ENCODE measurements at regions not wholly inside any gene's neighbourhood (a gene's known extent, or its start where the extent isn't known, plus 50 kb on each side); places are given as distances from the start of the nearest gene placed in this dataset.
A peak's percentile ranks its signal among the peaks of the same experiment; 100 is the strongest.

DNA sequence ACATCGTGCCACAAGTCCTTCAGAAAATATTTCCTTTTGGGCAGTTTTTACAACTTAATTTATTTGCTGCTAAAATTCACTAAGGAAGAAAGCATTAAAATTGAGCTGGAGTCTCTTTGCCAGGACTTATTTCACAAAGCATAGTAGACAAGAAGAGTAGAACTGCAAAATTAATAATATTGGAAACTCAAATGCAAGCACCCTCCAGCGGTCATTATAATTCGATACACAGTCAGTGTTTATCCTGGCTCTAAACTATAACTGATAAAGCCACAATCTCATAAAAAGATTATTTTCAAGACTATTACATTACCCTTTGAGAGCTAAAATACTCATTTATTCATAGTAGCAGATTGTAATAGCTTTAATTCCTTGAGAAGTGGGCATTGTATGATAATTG lies 655.4 kb downstream of the RWDD3 start:
- TF ChIP-seq CTCF (conservative IDR thresholded peaks at IDR 0.05; ENCODE audit: low read length): no peak
- TF ChIP-seq EZH2phosphoT487 (IDR thresholded peaks at IDR 0.05; ENCODE audit: borderline replicate concordance): no peak
- H3K79me2 ChIP-seq (ENCODE audit: insufficient read depth, low read length): no peaks in the 10 kb centered on the region
- H4K20me1 ChIP-seq (ENCODE audit: insufficient read depth, low read length, poor library complexity, severe bottlenecking): no peaks in the 10 kb centered on the region
- no peak overlapping the region for H3K4me3 ChIP-seq (ENCODE audit: low read length, poor library complexity, severe bottlenecking)
- peak overlapping the region; percentile 1; the same call in 1 of the 2 replicates for H2AFZ ChIP-seq (ENCODE audit: low read length)
- H3K9me2 ChIP-seq (replicated peaks; ENCODE audit: low read depth, low read length): no peaks in the 10 kb centered on the region
- no peaks in the 10 kb centered on the region for H3K4me1 ChIP-seq (ENCODE audit: insufficient read depth, low read length, poor library complexity, severe bottlenecking)
- H3K36me3 ChIP-seq (ENCODE audit: insufficient read depth, low read length): no peaks in the 10 kb centered on the region
- no peak overlapping the region for H3K9ac ChIP-seq (ENCODE audit: low read depth, low read length, poor library complexity, severe bottlenecking)
- H3K4me2 ChIP-seq (ENCODE audit: low read depth, low read length, poor library complexity, severe bottlenecking): peak overlapping the region; percentile 4
- no peaks in the 10 kb centered on the region for H3F3A ChIP-seq (ENCODE audit: low read depth)
- H3K9me3 ChIP-seq (ENCODE audit: insufficient read depth, low read depth, low read length): no peaks in the 10 kb centered on the region
- H3K27me3 ChIP-seq (ENCODE audit: insufficient read depth, low read length, poor library complexity, severe bottlenecking): no peaks in the 10 kb centered on the region

DNA sequence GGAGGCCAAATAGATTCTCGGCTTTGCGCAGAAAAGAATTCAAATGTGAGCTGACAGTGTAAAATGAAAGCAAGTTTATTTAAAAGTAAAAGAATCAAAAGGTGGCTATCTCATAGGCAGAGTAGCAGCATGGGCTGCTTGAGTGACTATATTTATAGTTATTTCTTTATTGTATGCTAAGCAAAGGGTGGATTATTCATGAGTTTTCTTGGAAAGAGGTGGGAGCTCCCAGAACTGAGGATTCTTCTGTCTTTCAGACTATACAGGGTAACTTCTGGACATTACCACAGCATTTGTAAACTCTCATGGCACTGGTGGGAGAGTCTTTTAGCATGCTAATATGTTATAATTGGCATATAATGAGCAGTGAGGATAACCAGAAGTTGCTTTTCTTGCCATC lies 659.9 kb downstream of the RWDD3 start:
- Histone ChIP-seq H3K79me2 (ENCODE audit: insufficient read depth, low read length) (no peaks in the 10 kb centered on the region), H2AFZ (ENCODE audit: low read length) (no peak overlapping the region), H3K9me3 (ENCODE audit: insufficient read depth, low read depth, low read length) (peaks cover 4% of the 10 kb centered on the region; the same call in 1 of the 2 replicates), H4K20me1 (ENCODE audit: insufficient read depth, low read length, poor library complexity, severe bottlenecking) (no peaks in the 10 kb centered on the region), H3K9ac (ENCODE audit: low read depth, low read length, poor library complexity, severe bottlenecking) (no peak overlapping the region), H3F3A (ENCODE audit: low read depth) (no peaks in the 10 kb centered on the region), H3K9me2 (replicated peaks; ENCODE audit: low read depth, low read length) (no peaks in the 10 kb centered on the region), H3K4me3 (ENCODE audit: low read length, poor library complexity, severe bottlenecking) (no peak overlapping the region), H3K36me3 (ENCODE audit: insufficient read depth, low read length) (no peaks in the 10 kb centered on the region), H3K4me2 (ENCODE audit: low read depth, low read length, poor library complexity, severe bottlenecking) (no peak overlapping the region), H3K4me1 (ENCODE audit: insufficient read depth, low read length, poor library complexity, severe bottlenecking) (no peaks in the 10 kb centered on the region), H3K27me3 (ENCODE audit: insufficient read depth, low read length, poor library complexity, severe bottlenecking) (no peaks in the 10 kb centered on the region)
- TF ChIP-seq EZH2phosphoT487 (IDR thresholded peaks at IDR 0.05; ENCODE audit: borderline replicate concordance) (no peak), CTCF (conservative IDR thresholded peaks at IDR 0.05; ENCODE audit: low read length) (no peak)

DNA sequence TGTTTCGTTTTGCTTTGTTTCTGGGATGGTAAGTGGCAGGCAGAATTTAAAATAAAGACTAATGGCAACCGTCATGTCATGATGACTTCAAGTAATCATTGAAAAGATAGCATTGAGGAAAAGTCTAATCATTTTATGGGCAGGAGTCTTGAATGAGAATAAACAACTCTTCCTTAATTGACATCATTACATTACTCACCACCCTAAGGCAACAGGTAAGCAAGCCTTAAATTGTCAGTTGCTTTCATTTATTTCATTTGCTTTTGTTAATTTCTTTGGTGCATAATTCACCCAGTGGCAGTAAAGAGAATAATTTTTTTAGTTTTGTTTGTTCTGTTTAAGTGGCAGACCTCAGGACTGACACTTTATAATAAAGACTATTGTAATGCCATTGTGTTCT lies 669.0 kb downstream of the RWDD3 start:
- Histone ChIP-seq H3K9me3 (ENCODE audit: insufficient read depth, low read depth, low read length) (no peaks in the 10 kb centered on the region), H3K9me2 (replicated peaks; ENCODE audit: low read depth, low read length) (no peaks in the 10 kb centered on the region), H4K20me1 (ENCODE audit: insufficient read depth, low read length, poor library complexity, severe bottlenecking) (no peaks in the 10 kb centered on the region), H3K4me3 (ENCODE audit: low read length, poor library complexity, severe bottlenecking) (no peak overlapping the region), H3K79me2 (ENCODE audit: insufficient read depth, low read length) (no peaks in the 10 kb centered on the region), H3K4me1 (ENCODE audit: insufficient read depth, low read length, poor library complexity, severe bottlenecking) (no peaks in the 10 kb centered on the region), H3F3A (ENCODE audit: low read depth) (no peaks in the 10 kb centered on the region), H3K36me3 (ENCODE audit: insufficient read depth, low read length) (no peaks in the 10 kb centered on the region), H3K9ac (ENCODE audit: low read depth, low read length, poor library complexity, severe bottlenecking) (no peak overlapping the region), H3K4me2 (ENCODE audit: low read depth, low read length, poor library complexity, severe bottlenecking) (no peak overlapping the region), H2AFZ (ENCODE audit: low read length) (no peak overlapping the region), H3K27me3 (ENCODE audit: insufficient read depth, low read length, poor library complexity, severe bottlenecking) (no peaks in the 10 kb centered on the region)
- TF ChIP-seq CTCF (conservative IDR thresholded peaks at IDR 0.05; ENCODE audit: low read length) (no peak), EZH2phosphoT487 (IDR thresholded peaks at IDR 0.05; ENCODE audit: borderline replicate concordance) (no peak)
